ENCODE measurements at regions not wholly inside any gene's neighbourhood (a gene's known extent, or its start where the extent isn't known, plus 50 kb on each side); places are given as distances from the start of the nearest gene placed in this dataset.

GRCh38 chr5:23024470-23024869 lies 171.3 kb upstream of the CDH12 start:
- Histone ChIP-seq H3K4me1 (ENCODE audit: insufficient read depth, low read length) (no peaks in the 10 kb centered on the region), H3K4me3 (ENCODE audit: low read length) (no peak overlapping the region), H3K9me3 (ENCODE audit: insufficient read depth, low read depth, low read length) (no peaks in the 10 kb centered on the region), H3K36me3 (ENCODE audit: insufficient read depth, low read depth, low read length) (no peaks in the 10 kb centered on the region), H3K27ac (ENCODE audit: low read length) (no peak overlapping the region), H3K9ac (ENCODE audit: low read depth, low read length) (no peak overlapping the region), H3K27me3 (ENCODE audit: insufficient read depth, low read length) (no peaks in the 10 kb centered on the region)

GRCh38 chr5:23014825-23015224 lies 161.7 kb upstream of the CDH12 start:
- H3K9me3 ChIP-seq (ENCODE audit: insufficient read depth, low read depth, low read length), result no peaks in the 10 kb centered on the region
- H3K4me1 ChIP-seq (ENCODE audit: insufficient read depth, low read length), result no peaks in the 10 kb centered on the region
- no peak overlapping the region for H3K9ac ChIP-seq (ENCODE audit: low read depth, low read length)
- no peak overlapping the region for H3K27ac ChIP-seq (ENCODE audit: low read length)
- no peaks in the 10 kb centered on the region for H3K36me3 ChIP-seq (ENCODE audit: insufficient read depth, low read depth, low read length)
- H3K4me3 ChIP-seq (ENCODE audit: low read length), result no peak overlapping the region
- no peaks in the 10 kb centered on the region for H3K27me3 ChIP-seq (ENCODE audit: insufficient read depth, low read length)

DNA sequence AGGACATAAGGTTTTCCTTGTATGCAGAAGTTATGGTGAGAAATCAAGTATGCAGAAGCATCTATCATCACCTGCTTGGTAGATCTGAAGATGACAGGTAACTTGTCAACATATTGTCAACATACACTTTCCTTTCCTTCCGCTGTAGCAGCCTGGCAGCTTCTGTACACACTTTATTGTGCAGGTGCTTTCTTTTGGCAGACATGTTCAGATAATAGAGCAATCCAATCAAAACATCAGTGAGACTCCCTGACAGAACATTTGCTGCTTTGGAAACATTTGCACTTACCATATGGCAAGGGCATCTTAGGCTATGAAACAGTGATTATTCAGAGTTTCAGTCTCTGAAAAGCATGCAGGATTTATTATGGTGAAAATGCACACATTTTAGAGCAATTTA lies 161.1 kb upstream of the CDH12 start:
- H3K27ac ChIP-seq (ENCODE audit: low read length), result no peak overlapping the region
- H3K4me3 ChIP-seq (ENCODE audit: low read length), result no peak overlapping the region

GRCh38 chr5:23013395-23013998 lies 160.4 kb upstream of the CDH12 start:
- no peak overlapping the region for H3K9ac ChIP-seq (ENCODE audit: low read depth, low read length)
- H3K27ac ChIP-seq (ENCODE audit: low read length), result no peak overlapping the region
- H3K9me3 ChIP-seq (ENCODE audit: insufficient read depth, low read depth, low read length), result no peaks in the 10 kb centered on the region
- H3K27me3 ChIP-seq (ENCODE audit: insufficient read depth, low read length), result no peaks in the 10 kb centered on the region
- H3K4me3 ChIP-seq (ENCODE audit: low read length), result no peak overlapping the region
- no peaks in the 10 kb centered on the region for H3K36me3 ChIP-seq (ENCODE audit: insufficient read depth, low read depth, low read length)
- no peaks in the 10 kb centered on the region for H3K4me1 ChIP-seq (ENCODE audit: insufficient read depth, low read length)

More for the DNA sequence above, 161.1 kb upstream of the CDH12 start:
- Histone ChIP-seq H3K36me3 (ENCODE audit: insufficient read depth, low read depth, low read length) (no peaks in the 10 kb centered on the region), H3K4me1 (ENCODE audit: insufficient read depth, low read length) (no peaks in the 10 kb centered on the region), H3K27me3 (ENCODE audit: insufficient read depth, low read length) (no peaks in the 10 kb centered on the region), H3K9me3 (ENCODE audit: insufficient read depth, low read depth, low read length) (no peaks in the 10 kb centered on the region), H3K9ac (ENCODE audit: low read depth, low read length) (no peak overlapping the region)

DNA sequence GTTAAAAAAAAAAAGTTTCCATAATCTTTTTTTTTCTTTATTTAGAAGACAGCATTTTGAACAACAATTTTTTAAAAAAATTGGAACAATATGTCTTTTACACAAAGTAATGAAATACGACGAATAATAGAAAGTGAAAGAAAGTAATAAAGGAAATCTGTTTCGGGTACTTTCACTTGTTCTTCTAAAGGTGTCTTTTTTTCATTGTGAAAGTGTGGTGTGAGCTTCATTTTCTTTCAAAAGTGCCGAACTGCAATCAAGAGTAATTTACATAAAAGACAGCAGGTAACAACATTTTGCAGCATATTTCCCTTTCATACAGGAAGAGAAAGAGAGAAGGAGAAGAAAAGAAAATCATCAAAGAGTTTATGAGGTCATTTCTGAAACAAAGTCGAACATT lies 159.7 kb upstream of the CDH12 start:
- Histone ChIP-seq H3K9me3 (ENCODE audit: insufficient read depth, low read depth, low read length) (no peaks in the 10 kb centered on the region), H3K27ac (ENCODE audit: low read length) (no peak overlapping the region), H3K4me1 (ENCODE audit: insufficient read depth, low read length) (no peaks in the 10 kb centered on the region), H3K27me3 (ENCODE audit: insufficient read depth, low read length) (no peaks in the 10 kb centered on the region), H3K4me3 (ENCODE audit: low read length) (no peak overlapping the region), H3K36me3 (ENCODE audit: insufficient read depth, low read depth, low read length) (no peaks in the 10 kb centered on the region), H3K9ac (ENCODE audit: low read depth, low read length) (no peak overlapping the region)

GRCh38 chr5:23007762-23008161 lies 154.6 kb upstream of the CDH12 start:
- Histone ChIP-seq H3K27ac (ENCODE audit: low read length) (no peak overlapping the region), H3K36me3 (ENCODE audit: insufficient read depth, low read depth, low read length) (no peaks in the 10 kb centered on the region), H3K4me1 (ENCODE audit: insufficient read depth, low read length) (no peaks in the 10 kb centered on the region), H3K27me3 (ENCODE audit: insufficient read depth, low read length) (no peaks in the 10 kb centered on the region), H3K4me3 (ENCODE audit: low read length) (no peak overlapping the region), H3K9ac (ENCODE audit: low read depth, low read length) (no peak overlapping the region), H3K9me3 (ENCODE audit: insufficient read depth, low read depth, low read length) (no peaks in the 10 kb centered on the region)

- Histone ChIP-seq H3K9ac (ENCODE audit: low read depth, low read length) (no peak overlapping the region), H3K4me3 (ENCODE audit: low read length) (no peak overlapping the region), H3K4me1 (ENCODE audit: insufficient read depth, low read length) (no peaks in the 10 kb centered on the region), H3K36me3 (ENCODE audit: insufficient read depth, low read depth, low read length) (no peaks in the 10 kb centered on the region), H3K27me3 (ENCODE audit: insufficient read depth, low read length) (no peaks in the 10 kb centered on the region), H3K27ac (ENCODE audit: low read length) (no peak overlapping the region), H3K9me3 (ENCODE audit: insufficient read depth, low read depth, low read length) (no peaks in the 10 kb centered on the region)
Measured at GRCh38 chr5:23007236-23007635, 154.1 kb upstream of the CDH12 start.

DNA sequence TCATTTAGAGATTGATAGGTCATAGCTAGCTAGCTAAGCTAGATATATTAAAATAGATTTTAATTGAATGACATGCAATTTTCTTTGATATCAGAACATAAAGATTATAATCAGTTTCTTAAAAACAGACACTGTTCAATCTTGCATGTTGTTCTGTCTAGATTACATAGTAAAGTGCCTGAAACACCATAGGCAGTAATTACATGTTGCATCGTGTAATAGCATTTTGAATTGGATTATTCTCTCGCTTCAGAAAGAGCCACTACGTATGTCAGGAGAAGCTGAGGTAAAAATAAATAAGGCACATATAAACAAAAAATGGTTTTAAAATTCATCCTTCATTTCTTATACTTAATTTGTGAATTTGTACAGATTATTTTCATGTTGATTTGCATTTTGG lies 148.0 kb upstream of the CDH12 start:
- Histone ChIP-seq H3K9me3 (ENCODE audit: insufficient read depth, low read depth, low read length) (no peaks in the 10 kb centered on the region), H3K36me3 (ENCODE audit: insufficient read depth, low read depth, low read length) (no peaks in the 10 kb centered on the region), H3K27me3 (ENCODE audit: insufficient read depth, low read length) (no peaks in the 10 kb centered on the region), H3K27ac (ENCODE audit: low read length) (no peak overlapping the region), H3K9ac (ENCODE audit: low read depth, low read length) (no peak overlapping the region), H3K4me1 (ENCODE audit: insufficient read depth, low read length) (no peaks in the 10 kb centered on the region), H3K4me3 (ENCODE audit: low read length) (no peak overlapping the region)

- Histone ChIP-seq H3K36me3 (ENCODE audit: insufficient read depth, low read depth, low read length) (no peaks in the 10 kb centered on the region), H3K27me3 (ENCODE audit: insufficient read depth, low read length) (no peaks in the 10 kb centered on the region), H3K4me1 (ENCODE audit: insufficient read depth, low read length) (no peaks in the 10 kb centered on the region), H3K9ac (ENCODE audit: low read depth, low read length) (no peak overlapping the region), H3K4me3 (ENCODE audit: low read length) (no peak overlapping the region), H3K9me3 (ENCODE audit: insufficient read depth, low read depth, low read length) (no peaks in the 10 kb centered on the region), H3K27ac (ENCODE audit: low read length) (no peak overlapping the region)
Measured at GRCh38 chr5:22998774-22999173, 145.6 kb upstream of the CDH12 start.

GRCh38 chr5:22998362-22998761 lies 145.2 kb upstream of the CDH12 start:
- Histone ChIP-seq H3K4me1 (ENCODE audit: insufficient read depth, low read length) (no peaks in the 10 kb centered on the region), H3K27me3 (ENCODE audit: insufficient read depth, low read length) (no peaks in the 10 kb centered on the region), H3K9me3 (ENCODE audit: insufficient read depth, low read depth, low read length) (no peaks in the 10 kb centered on the region), H3K9ac (ENCODE audit: low read depth, low read length) (no peak overlapping the region), H3K4me3 (ENCODE audit: low read length) (no peak overlapping the region), H3K36me3 (ENCODE audit: insufficient read depth, low read depth, low read length) (no peaks in the 10 kb centered on the region), H3K27ac (ENCODE audit: low read length) (no peak overlapping the region)

- H3K9ac ChIP-seq (ENCODE audit: low read depth, low read length), result no peak overlapping the region
- H3K9me3 ChIP-seq (ENCODE audit: insufficient read depth, low read depth, low read length), result no peaks in the 10 kb centered on the region
- H3K4me3 ChIP-seq (ENCODE audit: low read length), result no peak overlapping the region
- no peaks in the 10 kb centered on the region for H3K36me3 ChIP-seq (ENCODE audit: insufficient read depth, low read depth, low read length)
- H3K27me3 ChIP-seq (ENCODE audit: insufficient read depth, low read length), result no peaks in the 10 kb centered on the region
- H3K27ac ChIP-seq (ENCODE audit: low read length), result no peak overlapping the region
- no peaks in the 10 kb centered on the region for H3K4me1 ChIP-seq (ENCODE audit: insufficient read depth, low read length)
Measured at GRCh38 chr5:22988937-22989336, 135.8 kb upstream of the CDH12 start.

GRCh38 chr5:22986281-22986680 lies 133.1 kb upstream of the CDH12 start:
- Histone ChIP-seq H3K9me3 (ENCODE audit: insufficient read depth, low read depth, low read length) (no peaks in the 10 kb centered on the region), H3K27me3 (ENCODE audit: insufficient read depth, low read length) (no peaks in the 10 kb centered on the region), H3K4me3 (ENCODE audit: low read length) (no peak overlapping the region), H3K4me1 (ENCODE audit: insufficient read depth, low read length) (no peaks in the 10 kb centered on the region), H3K36me3 (ENCODE audit: insufficient read depth, low read depth, low read length) (no peaks in the 10 kb centered on the region), H3K9ac (ENCODE audit: low read depth, low read length) (no peak overlapping the region), H3K27ac (ENCODE audit: low read length) (no peak overlapping the region)
